Endodermal cell (in vitro differentiated cells): ENCODE measurements at regions not wholly inside any gene's neighbourhood (a gene's known extent, or its start where the extent isn't known, plus 50 kb on each side); places are given as distances from the start of the nearest gene placed in this dataset.

ENCODE experiments used
- DNase-seq: peaks from one replicate; pipeline ENCODE4 v3.0.0-alpha.2; 2017
- H3K27ac ChIP-seq: 2 replicates; pipeline ENCODE4 v1.5.1; 2013; ENCODE audit warnings: mild to moderate bottlenecking, low read depth, low read length, moderate library complexity
- H3K27me3 ChIP-seq: 2 replicates; pipeline ENCODE4 v1.6.1; 2013; ENCODE audit warnings: mild to moderate bottlenecking, low read length, moderate library complexity; ENCODE audit not compliant: insufficient read depth, control insufficient read depth, poor library complexity, severe bottlenecking
- H3K36me3 ChIP-seq: 2 replicates; pipeline ENCODE4 v1.7.0; 2013; ENCODE audit warnings: mild to moderate bottlenecking, low read length, moderate library complexity; ENCODE audit not compliant: control insufficient read depth, insufficient read depth
- H3K4me1 ChIP-seq: one replicate; pipeline ENCODE4 v1.7.0; 2013; ENCODE audit warnings: low read length; ENCODE audit not compliant: control insufficient read depth, insufficient read depth
- H3K4me3 ChIP-seq: 2 replicates; pipeline ENCODE4 v1.5.1; 2013; ENCODE audit warnings: mild to moderate bottlenecking, low read length, moderate library complexity
- H3K9ac ChIP-seq: 2 replicates; pipeline ENCODE4 v1.6.1; 2013; ENCODE audit warnings: mild to moderate bottlenecking, low read length, moderate library complexity; ENCODE audit not compliant: poor library complexity, severe bottlenecking; ENCODE audit errors: extremely low read depth
- H3K9me3 ChIP-seq: 2 replicates; pipeline ENCODE4 v1.6.1; 2013; ENCODE audit warnings: mild to moderate bottlenecking, low read length, moderate library complexity; ENCODE audit not compliant: control insufficient read depth
- H3K27ac Mint-ChIP-seq: 2 replicates; pipeline ENCODE4 v1.8.0; 2020; ENCODE audit warnings: mixed read lengths
- H3K27me3 Mint-ChIP-seq: 2 replicates; pipeline ENCODE4 v1.8.0; 2021; ENCODE audit warnings: mild to moderate bottlenecking, mixed read lengths; ENCODE audit not compliant: insufficient read depth
- H3K36me3 Mint-ChIP-seq: 2 replicates; pipeline ENCODE4 v1.8.0; 2020; ENCODE audit warnings: low read depth, mixed read lengths
- H3K4me1 Mint-ChIP-seq: 2 replicates; pipeline ENCODE4 v1.8.0; 2020; ENCODE audit warnings: mixed read lengths
- H3K4me3 Mint-ChIP-seq: 2 replicates; pipeline ENCODE4 v1.8.0; 2020; ENCODE audit warnings: mild to moderate bottlenecking, moderate library complexity, mixed read lengths
- H3K9me3 Mint-ChIP-seq: 2 replicates; pipeline ENCODE4 v1.8.0; 2020; ENCODE audit warnings: mild to moderate bottlenecking, mixed read lengths
- CTCF ChIP-seq: fragments of 200-600 bp; sonication (generic); conservative IDR thresholded peaks from 2 replicates; pipeline ENCODE4 v1.5.0; 2021; ENCODE audit warnings: antibody characterized with exemption, mild to moderate bottlenecking
- WGBS, 2 experiments: methylation state at CpG; one replicate each; pipeline versions ENCODE4 v1.1.5 to v1.1.7; 2013; ENCODE audit warnings: missing lambda C conversion rate in 2 of 2, mixed read lengths in 1 of 2; ENCODE audit not compliant: insufficient coverage in 1 of 2, insufficient read length in 1 of 2; 5-methylcytosine and 5-hydroxymethylcytosine counted together

GRCh38 chr16:17921357-17921978 lies 415.1 kb downstream of the NPIPA8 start:
- no peak overlapping the region for H3K9ac ChIP-seq
- peaks cover 32% of the 10 kb centered on the region for H3K9me3 ChIP-seq
- no peaks in the 10 kb centered on the region for H3K4me1 ChIP-seq
- DNase-seq: peak; percentile 81
- no peak overlapping the region for H3K4me3 Mint-ChIP-seq
- WGBS, 2 experiments: 55 to 80% methylated on average over 2 of the region's 2 CpGs
- peak; percentile 78 for TF ChIP-seq CTCF
- no peaks in the 10 kb centered on the region for H3K36me3 Mint-ChIP-seq
- H3K9me3 Mint-ChIP-seq: peaks cover 46% of the 10 kb centered on the region
- H3K36me3 ChIP-seq: no peaks in the 10 kb centered on the region
- no peaks in the 10 kb centered on the region for H3K27me3 ChIP-seq
- no peak overlapping the region for H3K27ac Mint-ChIP-seq
- peaks cover 3% of the 10 kb centered on the region for H3K27me3 Mint-ChIP-seq
- no peak overlapping the region for H3K4me3 ChIP-seq
- H3K27ac ChIP-seq: no peak overlapping the region
- H3K4me1 Mint-ChIP-seq: no peaks in the 10 kb centered on the region

GRCh38 chr16:17917316-17918019 lies 419.1 kb downstream of the NPIPA8 start:
- Mint-ChIP-seq H3K27ac (no peak overlapping the region), H3K4me1 (no peaks in the 10 kb centered on the region), H3K36me3 (no peaks in the 10 kb centered on the region), H3K9me3 (peaks cover 46% of the 10 kb centered on the region), H3K27me3 (peaks cover 3% of the 10 kb centered on the region), H3K4me3 (no peak overlapping the region)
- Histone ChIP-seq H3K4me3 (no peak overlapping the region), H3K4me1 (no peaks in the 10 kb centered on the region), H3K9ac (no peak overlapping the region), H3K9me3 (peaks cover 48% of the 10 kb centered on the region), H3K27ac (no peak overlapping the region), H3K27me3 (no peaks in the 10 kb centered on the region), H3K36me3 (no peaks in the 10 kb centered on the region)
- no peak for DNase-seq
- no peak for TF ChIP-seq CTCF
- 88% methylated on average over 2 of the region's 3 CpGs; no CpG with 5 or more reads in 1 of the 2 experiments for WGBS, 2 experiments

- Histone ChIP-seq H3K4me1 (no peaks in the 10 kb centered on the region), H3K9ac (no peak overlapping the region), H3K9me3 (peaks cover 37% of the 10 kb centered on the region), H3K36me3 (no peaks in the 10 kb centered on the region), H3K27me3 (no peaks in the 10 kb centered on the region), H3K4me3 (no peak overlapping the region), H3K27ac (no peak overlapping the region)
- H3K27ac Mint-ChIP-seq: no peak overlapping the region
- peaks cover 43% of the 10 kb centered on the region for H3K9me3 Mint-ChIP-seq
- no peaks in the 10 kb centered on the region for H3K36me3 Mint-ChIP-seq
- peaks cover 3% of the 10 kb centered on the region for H3K27me3 Mint-ChIP-seq
- DNase-seq: no peak
- TF ChIP-seq CTCF: no peak
- whole genome bisulfite sequencing, 2 experiments: 90 to 97% methylated on average over 5 of the region's 5 CpGs
- no peaks in the 10 kb centered on the region for H3K4me1 Mint-ChIP-seq
- H3K4me3 Mint-ChIP-seq: no peak overlapping the region
These were observed 420.7 kb downstream of the NPIPA8 start for GRCh38 chr16:17915791-17916190.
